HG02943 (cell line): ENCODE measurements at regions not wholly inside any gene's neighbourhood (a gene's known extent, or its start where the extent isn't known, plus 50 kb on each side); places are given as distances from the start of the nearest gene placed in this dataset.
"Not testable (repeated sequence)": the region's sequence is repeated elsewhere in the genome, so short reads cannot be mapped to it uniquely, and the experiment has no call there.

Source experiments
- ATAC-seq: cut with Tn5 transposase; IDR thresholded peaks from one replicate; pipeline ENCODE4 v1.9.1; 2021; ENCODE audit warnings: mild to moderate bottlenecking, low read depth, moderate library complexity; ENCODE audit not compliant: unreplicated experiment

DNA sequence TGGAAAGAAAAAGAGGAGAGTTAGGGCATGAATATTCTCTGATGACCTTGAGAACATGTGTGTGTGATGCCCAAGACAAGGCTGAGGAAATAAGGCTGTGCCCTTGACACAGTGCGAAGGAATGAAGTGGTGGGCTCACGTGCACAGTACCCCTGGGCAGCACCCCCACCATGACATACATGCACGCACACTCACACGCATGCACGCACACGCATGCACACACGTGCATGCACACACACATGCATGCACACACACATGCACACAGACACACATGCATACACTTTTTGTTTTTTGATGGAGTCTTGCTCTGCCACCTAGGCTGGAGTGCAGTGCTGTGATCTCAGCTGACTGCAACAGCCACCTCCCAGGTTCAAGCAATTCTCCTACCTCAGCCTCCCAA is 118.1 kb downstream of the GATA3 start:
- ATAC-seq: no peak

DNA sequence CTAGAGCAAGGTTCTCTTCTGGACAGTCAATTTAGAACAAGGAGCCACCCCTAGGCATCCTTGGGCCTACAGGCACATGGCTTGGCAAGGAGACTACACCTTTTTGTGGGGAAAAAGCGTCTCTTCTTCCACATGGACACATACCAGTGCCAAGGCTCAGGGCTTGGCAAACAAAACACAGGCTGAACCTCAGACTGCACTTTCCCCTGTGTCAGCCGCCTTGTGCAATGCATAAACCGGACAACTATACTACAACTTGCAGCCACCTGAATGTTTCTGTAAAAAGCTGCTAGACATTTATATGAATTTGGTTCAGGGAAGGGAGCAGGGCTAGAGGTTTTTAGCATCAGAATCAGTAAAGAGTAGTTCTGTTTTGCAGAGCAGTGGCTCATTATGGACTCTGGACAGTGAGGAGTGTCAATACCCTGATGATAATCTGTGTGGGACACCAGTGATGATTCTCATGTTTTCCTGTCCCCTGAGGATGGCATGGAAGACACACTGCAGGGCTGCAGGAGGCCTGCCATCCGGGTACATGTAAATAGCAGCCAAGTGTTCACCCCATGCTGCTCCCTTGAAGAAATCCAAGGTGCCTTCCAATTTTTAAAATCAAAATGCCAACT is 118.9 kb downstream of the GATA3 start:
- no peak for ATAC-seq

DNA sequence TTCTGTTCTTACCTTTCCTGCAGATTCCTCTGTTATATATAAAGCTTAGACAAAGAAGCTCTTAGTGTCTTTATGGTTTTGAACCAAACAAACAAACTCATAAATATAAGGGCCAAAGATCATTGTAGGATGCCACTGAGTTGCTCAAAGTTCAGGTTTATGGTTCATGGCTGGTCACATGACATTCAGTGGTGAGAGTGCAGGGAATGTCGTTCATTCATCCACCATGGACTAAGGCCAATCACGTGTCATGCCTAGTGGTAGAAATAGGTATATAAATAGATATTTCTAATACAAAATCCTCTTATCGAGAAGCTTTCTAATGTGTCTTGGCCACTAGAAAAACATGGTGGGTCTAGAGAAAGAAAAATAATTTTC is 119.4 kb downstream of the GATA3 start:
- ATAC-seq: no peak

DNA sequence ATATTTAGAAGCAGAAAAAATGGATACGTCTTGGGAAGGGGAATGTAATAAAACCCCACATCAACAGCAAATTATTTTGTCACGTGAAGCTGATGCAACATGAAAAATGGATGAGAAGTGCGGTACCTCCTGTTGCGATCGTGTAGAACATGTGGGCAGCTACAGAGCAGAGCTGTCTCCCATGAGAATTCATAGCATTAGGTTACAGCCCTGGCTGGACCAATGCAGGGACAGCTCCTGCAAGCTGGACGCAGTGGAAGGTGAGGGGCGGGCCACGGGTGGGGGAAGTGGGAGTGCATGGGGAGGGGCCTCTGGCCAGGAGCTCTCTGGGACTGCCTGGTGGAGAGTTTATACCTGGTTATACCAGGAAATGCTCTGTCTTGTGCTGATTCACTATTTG is 120.3 kb downstream of the GATA3 start:
- ATAC-seq: no peak

DNA sequence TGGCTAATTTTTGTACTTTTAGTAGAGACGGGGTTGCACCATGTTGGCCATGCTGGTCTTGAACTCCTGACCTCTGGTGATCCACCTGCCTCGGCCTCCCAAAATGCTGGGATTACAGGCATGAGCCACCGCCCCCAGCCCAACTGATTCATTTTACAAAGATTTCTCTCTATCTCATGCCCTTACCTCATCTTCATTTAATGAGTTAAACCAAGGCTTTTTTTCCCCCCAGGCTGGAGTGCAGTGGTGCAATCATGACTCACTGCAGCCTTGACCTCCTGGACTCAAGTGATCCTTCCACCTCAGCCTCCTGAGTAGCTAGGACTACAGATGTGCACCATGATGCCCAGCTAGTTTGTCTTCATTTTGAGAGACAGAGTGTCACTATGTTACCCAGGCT is 123.0 kb downstream of the GATA3 start:
- not testable (repeated sequence) for ATAC-seq

DNA sequence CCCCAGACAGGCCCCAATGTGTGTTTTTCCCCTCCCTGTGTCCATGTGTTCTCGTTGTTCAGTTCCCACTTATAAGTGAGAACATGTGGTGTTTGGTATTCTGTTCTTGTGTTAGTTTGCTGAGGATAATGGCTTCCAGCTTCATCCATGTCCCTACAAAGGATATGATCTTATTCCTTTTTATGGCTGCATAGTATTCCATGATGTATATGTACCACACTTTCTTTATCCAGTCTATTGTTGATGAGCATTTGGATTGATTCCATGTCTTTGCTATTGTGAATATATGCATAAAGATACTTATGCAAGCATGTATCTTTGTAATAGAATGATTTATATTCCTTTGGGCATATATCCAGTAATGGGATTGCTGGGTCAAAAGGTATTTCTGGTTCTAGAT is 125.3 kb downstream of the GATA3 start:
- not testable (repeated sequence) for ATAC-seq

DNA sequence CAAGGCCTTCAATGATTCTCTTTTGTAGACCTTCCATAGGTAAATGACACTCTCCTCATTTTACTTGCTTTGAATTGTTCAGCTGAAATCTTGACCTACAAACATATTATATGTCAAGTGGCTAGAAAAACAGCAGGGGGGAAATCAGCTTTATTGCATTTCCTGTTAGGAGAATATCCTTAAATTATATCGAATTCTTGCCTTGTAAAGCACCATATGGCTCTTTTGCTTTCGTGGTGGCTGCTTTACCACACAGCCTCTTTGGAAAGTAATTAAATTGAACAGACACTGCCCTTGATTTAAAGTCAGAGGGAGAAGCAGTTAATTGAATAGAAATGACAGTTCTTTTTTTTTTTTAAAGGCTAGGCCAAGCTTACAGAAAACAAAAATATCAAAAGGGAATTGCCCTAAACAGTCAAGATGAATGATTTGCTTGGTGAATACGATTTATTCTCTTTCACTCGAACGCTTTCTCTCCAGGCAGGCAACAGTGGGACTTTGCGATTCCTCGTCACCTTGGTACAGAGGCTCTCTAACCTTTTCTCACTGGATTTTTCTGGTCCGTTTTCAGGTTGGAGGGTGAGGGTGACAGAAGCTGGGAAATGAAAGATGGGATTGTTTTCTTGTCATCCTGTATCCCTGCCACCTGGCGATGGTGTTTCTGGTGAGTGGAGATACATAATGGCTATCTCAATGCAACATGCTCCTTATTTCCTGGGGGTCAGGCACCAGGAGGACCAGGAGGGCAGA is 126.0 kb downstream of the GATA3 start:
- no peak for ATAC-seq

DNA sequence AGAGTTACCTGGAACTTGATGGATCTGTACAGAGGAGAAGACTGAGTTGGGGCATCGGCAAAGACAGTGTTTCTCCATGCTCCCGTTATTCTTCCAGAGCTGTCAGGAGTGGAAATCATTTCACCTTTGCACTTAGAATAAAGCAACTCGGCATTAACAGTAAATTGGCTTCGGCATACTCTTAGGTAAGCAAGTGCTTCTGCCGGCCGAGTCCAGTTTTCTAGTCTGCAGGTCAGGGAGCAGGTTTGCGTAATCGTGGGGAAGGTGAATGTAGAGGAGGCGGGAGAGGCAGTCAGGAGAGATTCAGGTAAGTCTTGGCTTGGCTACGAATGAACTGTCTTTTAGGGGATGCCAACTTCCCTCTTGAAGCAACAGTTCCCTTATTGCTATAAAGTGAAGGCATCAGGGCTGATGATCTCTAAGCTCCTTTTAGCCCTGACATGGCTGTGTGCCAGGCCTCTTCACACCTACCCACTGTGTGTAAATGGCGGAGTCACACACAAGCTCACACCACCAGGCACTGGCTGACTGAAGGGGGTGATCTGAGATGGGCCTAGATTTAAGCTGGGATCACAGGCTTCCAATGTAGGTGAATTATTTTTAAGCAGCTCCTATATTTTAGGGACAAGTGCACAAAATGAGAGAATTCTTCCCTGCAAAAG is 127.1 kb downstream of the GATA3 start:
- no peak for ATAC-seq

DNA sequence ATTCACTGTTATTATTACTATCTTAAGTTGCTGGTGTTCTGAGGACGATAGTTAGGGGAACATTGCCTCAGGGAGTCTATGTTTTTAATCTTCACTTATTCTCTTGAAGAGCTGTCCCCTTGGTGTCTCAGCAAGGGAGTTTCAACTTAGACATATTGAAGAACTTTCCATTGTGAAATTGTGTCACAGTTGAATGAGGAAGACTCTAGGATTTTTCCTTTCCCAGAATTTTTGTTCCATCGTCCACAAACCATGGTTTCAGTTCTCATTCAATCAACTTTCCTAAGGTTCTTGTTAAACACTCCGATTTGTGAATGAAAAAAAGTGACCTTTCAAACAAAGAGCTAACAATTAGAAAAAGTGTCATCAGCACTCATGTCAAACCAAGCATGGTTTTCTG is 128.3 kb downstream of the GATA3 start:
- no peak for ATAC-seq

DNA sequence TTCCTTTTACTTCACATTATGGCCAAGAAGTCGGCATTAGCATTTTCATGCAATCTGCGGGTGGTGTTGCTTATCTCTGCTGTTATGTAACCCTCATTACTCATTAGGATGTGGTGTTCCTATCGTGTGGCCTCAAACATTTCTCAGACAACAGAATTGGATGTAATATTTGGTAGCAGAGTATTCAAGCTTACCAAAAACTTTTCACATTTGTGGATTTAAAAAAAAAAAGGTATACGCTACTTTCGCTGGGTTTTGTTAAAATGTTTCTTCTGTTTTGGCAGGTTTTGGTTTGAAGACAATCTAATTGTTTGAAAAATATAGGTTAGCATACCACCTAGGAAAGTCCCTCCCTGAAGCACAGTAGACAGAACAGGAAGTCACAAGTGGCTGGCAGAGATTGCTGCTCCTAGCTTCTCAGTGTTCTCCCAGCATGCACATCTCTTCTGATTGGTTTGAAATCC is 128.8 kb downstream of the GATA3 start:
- no peak for ATAC-seq

DNA sequence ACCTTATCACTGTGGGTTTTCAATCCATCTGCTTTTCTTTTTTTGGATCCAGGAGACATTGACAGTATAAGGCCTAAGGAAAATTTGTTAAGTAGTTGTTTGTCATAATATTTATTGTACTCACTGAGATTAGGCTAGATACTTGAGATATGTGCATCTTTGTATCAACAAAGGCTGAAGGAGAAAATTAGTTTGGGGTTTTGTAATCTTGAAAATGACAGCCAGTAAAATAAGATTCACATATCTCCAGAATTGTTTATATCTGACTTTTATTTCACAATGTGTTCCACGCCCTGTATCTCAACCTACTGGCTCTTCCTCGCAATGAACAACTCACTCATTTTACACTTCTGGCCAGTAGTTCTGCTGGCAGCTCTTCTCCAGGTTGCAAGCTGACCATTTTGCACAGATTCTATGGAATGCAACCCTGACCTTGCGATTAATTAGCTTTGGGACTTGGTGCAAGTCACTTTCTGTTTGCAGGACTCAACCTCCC is 132.7 kb downstream of the GATA3 start:
- no peak for ATAC-seq

DNA sequence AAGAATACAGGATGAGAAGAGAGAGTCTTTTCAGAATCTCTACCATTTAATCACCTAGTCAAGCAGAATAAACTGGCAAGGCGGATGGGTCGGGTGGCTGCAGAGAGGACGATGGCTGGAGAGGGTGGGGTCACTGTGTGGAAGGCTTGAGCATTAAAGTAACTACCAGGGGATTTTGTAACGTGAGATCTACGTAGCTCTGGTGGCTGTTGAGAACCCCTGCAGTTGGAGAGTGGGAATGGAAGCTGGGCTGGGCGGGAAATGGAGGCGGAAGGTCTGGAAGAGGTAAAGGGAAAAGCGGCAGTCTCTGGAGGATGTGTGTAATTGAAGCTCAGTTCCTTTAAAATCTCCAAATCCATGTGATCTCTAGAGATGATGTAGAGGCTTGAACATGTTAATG is 135.0 kb downstream of the GATA3 start:
- ATAC-seq: no peak

DNA sequence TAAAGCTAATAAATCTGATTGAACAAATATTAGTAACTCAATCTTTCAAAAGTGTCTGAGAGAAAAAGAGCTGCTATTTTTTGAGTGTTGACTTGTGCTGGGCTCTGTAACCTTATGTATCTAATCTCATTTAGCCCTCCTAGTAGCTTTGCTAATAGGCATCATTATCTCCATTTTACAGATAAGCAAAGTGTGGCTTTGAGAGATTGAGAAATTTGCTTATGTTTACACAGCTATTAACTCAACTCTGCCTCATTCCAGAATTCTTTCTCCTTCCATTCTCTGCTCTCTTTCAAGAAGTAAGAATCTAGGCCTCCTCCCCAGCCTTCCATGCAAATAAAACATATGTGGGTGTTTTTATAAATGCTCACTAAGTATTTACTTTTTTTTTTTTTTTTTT is 137.8 kb downstream of the GATA3 start:
- no peak for ATAC-seq

DNA sequence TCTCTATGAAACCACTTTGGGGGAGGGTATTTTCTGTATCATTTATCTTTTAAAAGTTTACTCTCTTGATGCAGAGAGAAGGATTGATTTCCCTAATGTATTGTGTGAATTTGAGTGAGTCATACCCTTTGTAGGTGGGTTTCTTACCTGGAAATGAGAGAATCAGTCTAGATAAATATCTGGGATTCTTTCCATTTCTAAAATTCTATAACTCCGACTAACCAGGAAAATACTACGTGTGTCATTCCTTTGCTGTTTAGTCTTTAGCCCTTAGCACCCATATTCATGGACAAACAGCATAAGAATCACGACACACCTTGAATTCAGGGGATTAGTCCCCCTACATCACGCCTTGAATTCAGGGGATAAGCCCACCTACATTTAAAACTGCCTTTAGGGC is 139.1 kb downstream of the GATA3 start:
- no peak for ATAC-seq

DNA sequence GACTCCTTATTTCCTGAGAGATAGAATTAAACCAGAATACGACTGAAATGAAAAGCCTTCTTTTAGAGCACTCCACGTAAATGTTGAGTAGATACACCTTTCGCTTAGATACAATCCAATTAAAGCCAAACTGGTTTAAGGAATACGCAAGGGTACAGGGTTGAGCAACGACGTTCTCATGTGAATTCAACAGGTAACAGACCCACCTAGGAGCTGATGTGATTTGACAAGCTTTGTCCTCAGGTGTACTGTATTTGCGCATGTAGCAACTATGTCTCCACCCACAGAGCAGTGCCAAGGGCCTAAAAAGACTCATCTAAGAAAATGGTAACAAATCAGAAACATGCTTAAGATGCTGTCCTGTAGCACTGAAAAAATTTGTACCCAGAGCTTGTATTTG is 139.6 kb downstream of the GATA3 start:
- no peak for ATAC-seq

DNA sequence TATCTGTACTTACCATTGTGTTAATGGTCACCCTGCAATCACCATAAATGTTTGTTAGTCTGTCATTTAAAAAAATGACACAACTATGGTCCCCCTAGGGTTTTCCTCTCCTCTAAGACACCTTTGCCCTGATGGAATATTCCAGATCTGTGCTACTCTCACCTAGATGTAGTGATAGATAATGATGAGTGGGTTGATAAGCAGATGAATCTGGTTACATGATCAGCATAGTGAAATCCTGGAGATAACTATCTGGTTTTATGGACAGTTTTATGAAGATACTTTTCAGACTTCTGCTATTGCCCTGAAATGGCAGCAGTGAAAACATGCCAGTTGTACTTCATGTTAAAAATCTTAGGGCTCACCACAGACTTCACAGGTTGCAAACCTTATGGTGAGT is 152.4 kb downstream of the GATA3 start:
- no peak for ATAC-seq

DNA sequence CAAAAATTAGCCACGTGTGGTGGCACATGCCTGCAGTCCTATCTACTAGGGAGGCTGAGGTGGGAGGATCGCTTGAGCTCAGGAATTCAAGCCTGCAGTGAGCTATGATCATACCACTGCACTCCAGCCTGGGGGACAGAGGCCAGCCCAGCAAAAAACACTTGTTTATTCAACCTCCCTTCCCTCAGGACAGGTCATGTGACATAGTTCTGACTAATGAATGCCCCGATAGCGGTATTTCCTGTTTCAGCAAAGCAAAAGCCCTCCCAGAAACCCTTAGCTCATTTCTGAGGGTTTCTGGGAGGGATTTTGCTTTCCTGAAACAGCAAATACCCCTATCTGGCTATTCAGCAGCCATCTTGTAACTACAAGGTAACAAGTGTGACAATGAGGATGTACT is 157.1 kb downstream of the GATA3 start:
- ATAC-seq: no peak

DNA sequence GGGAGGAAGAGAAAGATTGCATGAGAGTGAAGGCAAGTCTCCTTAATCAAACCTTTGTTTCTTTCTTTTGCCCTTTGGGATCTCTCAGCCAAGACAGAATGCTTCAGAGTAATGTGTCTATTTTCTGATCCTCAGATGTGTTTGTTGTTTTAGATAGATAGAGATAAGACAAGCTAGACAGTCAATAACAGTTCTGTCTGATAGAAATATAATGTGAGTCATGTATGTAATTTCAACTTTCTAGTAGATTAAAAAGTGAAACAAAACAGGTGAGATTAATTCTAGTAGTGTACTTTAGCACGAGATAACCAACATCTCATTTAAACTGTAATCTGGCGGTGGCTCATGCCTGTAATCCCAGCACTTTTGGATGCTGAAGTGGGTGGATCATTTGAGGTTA is 159.2 kb downstream of the GATA3 start:
- no peak for ATAC-seq

DNA sequence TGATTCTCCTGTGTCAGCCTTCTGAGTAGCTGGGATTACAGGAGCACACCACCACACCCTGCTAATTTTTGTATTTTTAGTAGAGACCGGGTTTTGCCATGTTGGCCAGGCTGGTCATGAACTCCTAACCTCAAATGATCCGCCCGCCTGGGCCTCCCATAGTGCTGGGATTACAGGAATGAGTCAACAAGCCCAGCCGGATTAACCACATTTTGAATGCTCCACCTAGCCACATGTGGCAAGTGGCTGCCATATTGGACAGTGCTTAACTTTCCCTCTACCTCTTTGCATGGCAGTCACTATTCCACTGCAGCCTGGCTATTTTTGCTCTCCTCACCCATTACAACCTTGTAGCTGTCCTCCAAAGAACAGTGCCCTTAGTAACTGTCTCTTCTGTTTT is 160.1 kb downstream of the GATA3 start:
- no peak for ATAC-seq

DNA sequence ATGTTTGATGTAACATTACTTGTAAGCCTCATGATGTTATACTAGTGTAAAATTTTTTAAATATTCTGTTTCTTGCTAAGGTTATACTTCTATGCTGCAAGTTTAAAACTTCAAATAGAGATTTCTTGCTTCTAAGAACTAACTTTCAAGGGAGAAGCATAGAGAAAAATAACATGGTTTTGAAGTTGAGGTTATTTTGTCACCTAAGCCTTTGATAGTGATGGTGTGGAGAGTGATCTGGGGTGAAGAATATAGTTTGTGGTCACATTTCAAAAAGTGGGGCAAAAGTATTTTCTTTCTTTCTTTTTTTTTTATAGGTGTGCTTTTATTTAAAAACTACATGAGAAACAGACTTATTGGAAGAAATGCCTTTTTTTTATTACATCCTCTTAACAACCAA is 162.4 kb downstream of the GATA3 start:
- no peak for ATAC-seq

DNA sequence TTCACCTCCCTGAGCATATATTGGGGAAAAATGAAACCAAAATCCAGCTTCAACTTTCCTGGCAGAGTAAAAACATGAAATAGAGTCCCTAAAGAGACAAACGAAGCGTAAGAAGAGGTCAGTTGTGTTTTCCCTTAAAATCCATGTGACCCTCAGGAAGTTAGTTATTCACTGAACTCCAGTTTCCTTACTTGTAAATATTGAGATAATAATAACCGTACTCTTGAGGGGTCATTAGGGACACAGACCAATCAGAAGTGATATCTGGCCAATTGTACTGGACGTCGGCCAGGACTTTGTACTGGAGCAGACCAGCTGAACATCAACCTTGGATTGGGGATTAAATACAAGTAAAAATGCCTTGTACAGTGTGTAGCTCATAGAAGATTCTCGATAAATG is 167.0 kb downstream of the GATA3 start:
- no peak for ATAC-seq

DNA sequence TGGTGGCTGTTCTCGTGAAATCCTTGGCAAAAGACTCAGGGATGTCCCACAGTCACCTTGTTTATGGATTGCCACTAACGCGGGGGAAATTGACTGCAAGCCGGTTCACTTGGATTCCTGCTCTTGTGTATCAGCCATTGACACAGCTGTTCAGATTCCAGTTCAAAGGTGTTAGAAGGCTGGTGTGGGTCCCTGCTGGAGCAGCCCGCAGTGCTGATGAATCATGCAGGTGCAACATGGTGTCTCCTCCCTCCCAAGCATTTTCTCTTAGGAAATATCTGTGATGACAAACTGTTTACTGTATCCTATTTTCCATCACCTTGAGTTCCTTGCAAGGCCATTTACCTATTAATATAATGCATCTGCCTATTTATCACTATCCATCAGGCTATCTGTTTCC is 170.1 kb downstream of the GATA3 start:
- ATAC-seq: no peak
